Glutamatergic neuron (in vitro differentiated cells): ENCODE measurements at regions not wholly inside any gene's neighbourhood (a gene's known extent, or its start where the extent isn't known, plus 50 kb on each side); places are given as distances from the start of the nearest gene placed in this dataset.

Experiments used
- DNase-seq: peaks from one replicate; pipeline ENCODE4 v3.0.0; 2022
- H3K27ac Mint-ChIP-seq: one replicate; pipeline ENCODE4 v1.8.0; 2020; ENCODE audit warnings: mild to moderate bottlenecking, mixed read lengths, inconsistent platforms; ENCODE audit not compliant: unreplicated experiment
- H3K27me3 Mint-ChIP-seq: one replicate; pipeline ENCODE4 v1.8.0; 2020; ENCODE audit warnings: mild to moderate bottlenecking, moderate library complexity, mixed read lengths, inconsistent platforms; ENCODE audit not compliant: unreplicated experiment
- H3K36me3 Mint-ChIP-seq: one replicate; pipeline ENCODE4 v1.8.0; 2020; ENCODE audit warnings: mild to moderate bottlenecking, mixed read lengths, inconsistent platforms; ENCODE audit not compliant: unreplicated experiment
- H3K4me1 Mint-ChIP-seq: one replicate; pipeline ENCODE4 v1.8.0; 2020; ENCODE audit warnings: mild to moderate bottlenecking, low read depth, mixed read lengths, inconsistent platforms; ENCODE audit not compliant: unreplicated experiment
- H3K4me3 Mint-ChIP-seq: one replicate; pipeline ENCODE4 v1.8.0; 2020; ENCODE audit warnings: mild to moderate bottlenecking, mixed read lengths, inconsistent platforms; ENCODE audit not compliant: unreplicated experiment
- H3K9me3 Mint-ChIP-seq: one replicate; pipeline ENCODE4 v1.8.0; 2020; ENCODE audit warnings: mild to moderate bottlenecking, moderate library complexity, mixed read lengths, inconsistent platforms; ENCODE audit not compliant: unreplicated experiment
- TF ChIP-seq, protein P1 (sequence below): fragments of 200-600 bp; sonication (generic); IDR thresholded peaks from one replicate; pipeline ENCODE4 v1.5.0; 2021; ENCODE audit not compliant: partially characterized antibody, unreplicated experiment

DNA sequence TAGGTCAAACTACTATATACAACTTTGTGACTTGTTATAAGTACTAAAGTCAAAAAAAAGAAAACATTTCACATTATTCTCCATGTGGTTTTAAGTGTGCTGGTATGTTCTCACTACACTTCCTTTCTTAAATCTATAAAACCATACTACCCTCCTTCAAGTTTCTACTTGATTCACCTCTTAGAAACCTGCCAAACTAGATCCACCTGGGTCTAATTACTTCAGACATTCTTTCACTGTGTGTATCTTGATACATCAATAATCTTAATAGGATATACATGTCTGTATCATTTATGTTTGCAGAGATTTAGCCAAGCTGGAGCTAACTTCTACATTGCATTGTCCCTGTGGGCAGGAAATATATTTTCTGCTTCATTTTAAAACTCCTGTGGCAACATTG is 1012.6 kb downstream of the EFNA5 start:
- H3K27me3 Mint-ChIP-seq: no peaks in the 10 kb centered on the region
- no peak overlapping the region for H3K27ac Mint-ChIP-seq
- peaks cover 1% of the 10 kb centered on the region for H3K9me3 Mint-ChIP-seq
- H3K4me3 Mint-ChIP-seq: no peak overlapping the region
- TF ChIP-seq, protein P1, sequence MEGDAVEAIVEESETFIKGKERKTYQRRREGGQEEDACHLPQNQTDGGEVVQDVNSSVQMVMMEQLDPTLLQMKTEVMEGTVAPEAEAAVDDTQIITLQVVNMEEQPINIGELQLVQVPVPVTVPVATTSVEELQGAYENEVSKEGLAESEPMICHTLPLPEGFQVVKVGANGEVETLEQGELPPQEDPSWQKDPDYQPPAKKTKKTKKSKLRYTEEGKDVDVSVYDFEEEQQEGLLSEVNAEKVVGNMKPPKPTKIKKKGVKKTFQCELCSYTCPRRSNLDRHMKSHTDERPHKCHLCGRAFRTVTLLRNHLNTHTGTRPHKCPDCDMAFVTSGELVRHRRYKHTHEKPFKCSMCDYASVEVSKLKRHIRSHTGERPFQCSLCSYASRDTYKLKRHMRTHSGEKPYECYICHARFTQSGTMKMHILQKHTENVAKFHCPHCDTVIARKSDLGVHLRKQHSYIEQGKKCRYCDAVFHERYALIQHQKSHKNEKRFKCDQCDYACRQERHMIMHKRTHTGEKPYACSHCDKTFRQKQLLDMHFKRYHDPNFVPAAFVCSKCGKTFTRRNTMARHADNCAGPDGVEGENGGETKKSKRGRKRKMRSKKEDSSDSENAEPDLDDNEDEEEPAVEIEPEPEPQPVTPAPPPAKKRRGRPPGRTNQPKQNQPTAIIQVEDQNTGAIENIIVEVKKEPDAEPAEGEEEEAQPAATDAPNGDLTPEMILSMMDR: no peak
- DNase-seq: no peak
- H3K36me3 Mint-ChIP-seq: peaks cover 16% of the 10 kb centered on the region
- H3K4me1 Mint-ChIP-seq: no peaks in the 10 kb centered on the region

DNA sequence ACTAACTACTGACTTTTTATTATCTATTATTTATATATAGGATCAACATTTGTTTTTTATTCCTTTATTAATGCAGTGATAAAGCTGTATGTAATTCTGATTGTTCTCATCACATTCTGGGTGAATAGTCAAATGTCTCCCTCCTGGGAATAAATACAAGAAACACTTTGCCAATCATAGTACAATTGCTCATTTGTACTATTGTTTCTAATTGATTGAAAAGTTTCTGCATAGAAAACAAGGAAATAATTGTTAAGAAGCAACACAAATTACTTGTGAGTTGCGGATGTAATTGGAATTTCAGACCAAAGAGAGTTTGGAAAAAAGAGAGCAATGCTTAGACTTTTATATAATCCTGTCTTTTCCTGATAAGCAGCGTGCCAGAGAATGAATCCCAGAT is 1013.9 kb downstream of the EFNA5 start:
- Mint-ChIP-seq H3K4me1 (no peaks in the 10 kb centered on the region), H3K36me3 (peaks cover 16% of the 10 kb centered on the region)

DNA sequence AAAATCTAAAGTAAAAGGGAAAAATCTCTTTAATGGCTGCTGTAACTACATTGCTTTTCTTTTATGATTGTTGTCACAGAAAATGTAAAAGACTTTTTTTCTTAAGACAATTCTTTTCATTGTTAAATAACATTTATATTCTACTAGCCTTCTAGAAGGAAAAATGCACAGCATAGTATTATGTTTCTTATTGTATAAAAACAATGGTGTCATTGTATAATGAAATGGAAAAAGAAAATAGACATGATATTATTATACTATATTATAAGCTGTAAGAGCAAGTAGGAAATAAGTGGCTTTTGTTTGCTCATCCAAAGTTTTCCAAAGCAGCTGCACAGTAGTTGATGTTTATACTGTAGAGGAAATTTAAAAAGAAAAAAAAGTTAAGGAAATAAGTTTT is 1021.7 kb downstream of the EFNA5 start:
- TF ChIP-seq, protein P1: no peak
- no peak overlapping the region for H3K4me3 Mint-ChIP-seq
- H3K36me3 Mint-ChIP-seq: peaks cover 6% of the 10 kb centered on the region
- H3K4me1 Mint-ChIP-seq: no peaks in the 10 kb centered on the region
- peaks cover 2% of the 10 kb centered on the region for H3K9me3 Mint-ChIP-seq
- no peaks in the 10 kb centered on the region for H3K27me3 Mint-ChIP-seq
- DNase-seq: no peak
- no peak overlapping the region for H3K27ac Mint-ChIP-seq

More for the DNA sequence above, 1013.9 kb downstream of the EFNA5 start:
- TF ChIP-seq, protein P1: no peak
- Mint-ChIP-seq H3K27me3 (no peaks in the 10 kb centered on the region), H3K4me3 (no peak overlapping the region), H3K27ac (no peak overlapping the region), H3K9me3 (peaks cover 4% of the 10 kb centered on the region)
- no peak for DNase-seq

DNA sequence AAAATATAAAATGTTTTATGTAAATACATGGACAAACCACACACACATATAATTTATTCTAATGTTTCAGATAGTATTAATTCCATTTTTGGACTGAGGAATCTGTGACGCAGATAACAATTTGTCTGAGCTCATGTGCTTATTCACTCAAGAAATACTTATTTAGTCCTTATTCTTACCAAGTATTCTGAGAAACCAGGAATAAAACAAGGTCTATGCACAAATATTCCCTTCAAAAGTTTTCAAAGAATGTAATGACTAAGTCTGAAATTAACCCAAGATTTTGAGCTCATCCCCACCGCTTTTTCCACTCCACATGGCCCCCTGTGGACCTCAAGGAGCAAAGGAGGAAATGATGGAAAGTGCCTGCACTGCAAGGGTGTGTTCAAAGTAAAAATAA is 1022.3 kb downstream of the EFNA5 start:
- no peaks in the 10 kb centered on the region for H3K4me1 Mint-ChIP-seq
- no peak for DNase-seq
- no peaks in the 10 kb centered on the region for H3K27me3 Mint-ChIP-seq

DNA sequence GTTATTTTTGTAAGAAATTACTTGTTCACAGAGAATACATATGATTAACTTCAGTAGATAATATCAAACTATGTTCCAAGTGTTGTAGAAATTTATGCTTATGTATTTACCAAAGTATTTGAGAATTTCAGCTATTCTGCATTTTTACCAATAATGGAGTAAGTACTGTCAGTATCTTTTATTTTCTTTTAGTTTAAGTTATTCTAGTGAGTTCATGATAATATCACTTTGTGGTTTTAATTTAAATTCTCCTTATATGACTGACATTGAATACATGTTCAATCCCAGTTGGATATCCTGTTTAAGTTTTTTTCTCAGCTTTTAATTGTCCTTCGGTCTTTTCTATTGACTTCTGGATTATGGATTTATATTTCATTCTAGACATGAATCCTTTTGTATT is 1024.6 kb downstream of the EFNA5 start:
- TF ChIP-seq, protein P1: no peak
- Mint-ChIP-seq H3K4me1 (no peaks in the 10 kb centered on the region), H3K27me3 (no peaks in the 10 kb centered on the region), H3K9me3 (no peaks in the 10 kb centered on the region), H3K4me3 (no peak overlapping the region), H3K27ac (no peak overlapping the region), H3K36me3 (no peaks in the 10 kb centered on the region)
- DNase-seq: no peak

More for the DNA sequence above, 1022.3 kb downstream of the EFNA5 start:
- H3K27ac Mint-ChIP-seq: no peak overlapping the region
- H3K36me3 Mint-ChIP-seq: peaks cover 1% of the 10 kb centered on the region
- H3K4me3 Mint-ChIP-seq: no peak overlapping the region
- TF ChIP-seq, protein P1: no peak
- H3K9me3 Mint-ChIP-seq: peaks cover 2% of the 10 kb centered on the region
